ENCODE measurements at regions not wholly inside any gene's neighbourhood (a gene's known extent, or its start where the extent isn't known, plus 50 kb on each side); places are given as distances from the start of the nearest gene placed in this dataset.

GRCh38 chr10:123390874-123391273 lies 236.7 kb downstream of the BUB3 start:
- TF ChIP-seq EZH2 (IDR thresholded peaks at IDR 0.05; ENCODE audit: borderline replicate concordance, low read depth, low read length, severe bottlenecking), result no peak
- TF ChIP-seq, protein P1, sequence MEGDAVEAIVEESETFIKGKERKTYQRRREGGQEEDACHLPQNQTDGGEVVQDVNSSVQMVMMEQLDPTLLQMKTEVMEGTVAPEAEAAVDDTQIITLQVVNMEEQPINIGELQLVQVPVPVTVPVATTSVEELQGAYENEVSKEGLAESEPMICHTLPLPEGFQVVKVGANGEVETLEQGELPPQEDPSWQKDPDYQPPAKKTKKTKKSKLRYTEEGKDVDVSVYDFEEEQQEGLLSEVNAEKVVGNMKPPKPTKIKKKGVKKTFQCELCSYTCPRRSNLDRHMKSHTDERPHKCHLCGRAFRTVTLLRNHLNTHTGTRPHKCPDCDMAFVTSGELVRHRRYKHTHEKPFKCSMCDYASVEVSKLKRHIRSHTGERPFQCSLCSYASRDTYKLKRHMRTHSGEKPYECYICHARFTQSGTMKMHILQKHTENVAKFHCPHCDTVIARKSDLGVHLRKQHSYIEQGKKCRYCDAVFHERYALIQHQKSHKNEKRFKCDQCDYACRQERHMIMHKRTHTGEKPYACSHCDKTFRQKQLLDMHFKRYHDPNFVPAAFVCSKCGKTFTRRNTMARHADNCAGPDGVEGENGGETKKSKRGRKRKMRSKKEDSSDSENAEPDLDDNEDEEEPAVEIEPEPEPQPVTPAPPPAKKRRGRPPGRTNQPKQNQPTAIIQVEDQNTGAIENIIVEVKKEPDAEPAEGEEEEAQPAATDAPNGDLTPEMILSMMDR (IDR thresholded peaks at IDR 0.05; ENCODE audit: borderline replicate concordance, extremely low read depth, low read length, poor library complexity, severe bottlenecking), result no peak
- Histone ChIP-seq H3K27ac (ENCODE audit: low read length) (no peak overlapping the region), H3K36me3 (ENCODE audit: insufficient read depth, low read length) (no peaks in the 10 kb centered on the region), H3K4me3 (ENCODE audit: low read depth in 1 of 2, low read length in 2 of 2) (no peak overlapping the region), H4K20me1 (ENCODE audit: insufficient read depth, low read length) (no peaks in the 10 kb centered on the region), H3K4me1 (ENCODE audit: insufficient read depth, low read length) (no peaks in the 10 kb centered on the region), H3K27me3 (ENCODE audit: insufficient read depth, low read length, poor library complexity) (no peaks in the 10 kb centered on the region), H3K9ac (ENCODE audit: low read depth, low read length) (no peak overlapping the region), H2AFZ (ENCODE audit: low read depth, low read length) (no peak overlapping the region), H3K9me3 (ENCODE audit: insufficient read depth, low read length, severe bottlenecking) (peaks cover 5% of the 10 kb centered on the region), H3K4me2 (ENCODE audit: insufficient read depth, low read length) (no peak overlapping the region), H3K79me2 (ENCODE audit: insufficient read depth, low read length) (no peaks in the 10 kb centered on the region)
- ATAC-seq (ENCODE audit: insufficient read depth, low read depth) (no peak), DNase-seq (no peak)

GRCh38 chr10:123391275-123392028 lies 237.2 kb downstream of the BUB3 start:
- Histone ChIP-seq H3K79me2 (ENCODE audit: insufficient read depth, low read length) (no peaks in the 10 kb centered on the region), H3K4me1 (ENCODE audit: insufficient read depth, low read length) (no peaks in the 10 kb centered on the region), H3K27ac (ENCODE audit: low read length) (no peak overlapping the region), H3K4me3 (ENCODE audit: low read depth in 1 of 2, low read length in 2 of 2) (no peak overlapping the region), H3K36me3 (ENCODE audit: insufficient read depth, low read length) (no peaks in the 10 kb centered on the region), H3K9me3 (ENCODE audit: insufficient read depth, low read length, severe bottlenecking) (peaks cover 5% of the 10 kb centered on the region), H3K27me3 (ENCODE audit: insufficient read depth, low read length, poor library complexity) (no peaks in the 10 kb centered on the region), H2AFZ (ENCODE audit: low read depth, low read length) (no peak overlapping the region), H3K4me2 (ENCODE audit: insufficient read depth, low read length) (no peak overlapping the region), H4K20me1 (ENCODE audit: insufficient read depth, low read length) (no peaks in the 10 kb centered on the region), H3K9ac (ENCODE audit: low read depth, low read length) (no peak overlapping the region)
- TF ChIP-seq, protein P1 (IDR thresholded peaks at IDR 0.05; ENCODE audit: borderline replicate concordance, extremely low read depth, low read length, poor library complexity, severe bottlenecking), result no peak
- TF ChIP-seq EZH2 (IDR thresholded peaks at IDR 0.05; ENCODE audit: borderline replicate concordance, low read depth, low read length, severe bottlenecking), result no peak
- no peak for DNase-seq
- no peak for ATAC-seq (ENCODE audit: insufficient read depth, low read depth)

GRCh38 chr10:123392182-123392963 lies 238.2 kb downstream of the BUB3 start:
- ATAC-seq (ENCODE audit: insufficient read depth, low read depth), result no peak
- no peaks in the 10 kb centered on the region for H3K27me3 ChIP-seq (ENCODE audit: insufficient read depth, low read length, poor library complexity)
- no peak overlapping the region for H3K4me3 ChIP-seq (ENCODE audit: low read depth in 1 of 2, low read length in 2 of 2)
- TF ChIP-seq, protein P1 (IDR thresholded peaks at IDR 0.05; ENCODE audit: borderline replicate concordance, extremely low read depth, low read length, poor library complexity, severe bottlenecking), result no peak
- no peak for TF ChIP-seq EZH2 (IDR thresholded peaks at IDR 0.05; ENCODE audit: borderline replicate concordance, low read depth, low read length, severe bottlenecking)
- H3K27ac ChIP-seq (ENCODE audit: low read length), result no peak overlapping the region
- no peak overlapping the region for H3K4me2 ChIP-seq (ENCODE audit: insufficient read depth, low read length)
- H3K36me3 ChIP-seq (ENCODE audit: insufficient read depth, low read length), result no peaks in the 10 kb centered on the region
- peaks cover 5% of the 10 kb centered on the region for H3K9me3 ChIP-seq (ENCODE audit: insufficient read depth, low read length, severe bottlenecking)
- no peaks in the 10 kb centered on the region for H3K79me2 ChIP-seq (ENCODE audit: insufficient read depth, low read length)
- no peak for DNase-seq
- H3K4me1 ChIP-seq (ENCODE audit: insufficient read depth, low read length), result no peaks in the 10 kb centered on the region
- no peaks in the 10 kb centered on the region for H4K20me1 ChIP-seq (ENCODE audit: insufficient read depth, low read length)
- H3K9ac ChIP-seq (ENCODE audit: low read depth, low read length), result no peak overlapping the region
- H2AFZ ChIP-seq (ENCODE audit: low read depth, low read length), result no peak overlapping the region

Data from DND-41 (cell line).